BJ (cell line): ENCODE measurements at regions not wholly inside any gene's neighbourhood (a gene's known extent, or its start where the extent isn't known, plus 50 kb on each side); places are given as distances from the start of the nearest gene placed in this dataset.

Experiments
- CTCF ChIA-PET: fragments of 350-600 bp; formaldehyde crosslinking; extraction: SDS; loops from one replicate; lab custom pipeline; 2021; ENCODE audit warnings: antibody characterized with exemption, inconsistent platforms; lab: Yijun Ruan, JAX
- POLR2A ChIA-PET: fragments of 300-600 bp; sonication (Branson Sonifier 250); formaldehyde crosslinking; extraction: SDS; loops from one replicate; lab custom pipeline; 2021; ENCODE audit warnings: antibody characterized with exemption; lab: Charles Lee
- DNase-seq: peaks from one replicate; pipeline ENCODE4 v3.0.0-alpha.2; 2011; ENCODE audit warnings: low read depth
- H3K27me3 ChIP-seq: 2 replicates; pipeline ENCODE4 v1.6.0; 2011; ENCODE audit warnings: low read length; ENCODE audit not compliant: control insufficient read depth, insufficient read depth
- H3K36me3 ChIP-seq: 2 replicates; pipeline ENCODE4 v1.5.1; 2011; ENCODE audit warnings: low read length; ENCODE audit not compliant: control insufficient read depth, insufficient read depth
- H3K4me3 ChIP-seq: 2 replicates; pipeline ENCODE4 v1.5.1; 2011; ENCODE audit warnings: low read depth, mild to moderate bottlenecking, control low read depth, low read length
- TF ChIP-seq, protein P1 (sequence below): IDR thresholded peaks from 2 replicates; pipeline ENCODE4 v1.5.1; 2011; ENCODE audit warnings: low read depth, mild to moderate bottlenecking, control low read depth, inconsistent platforms, low read length, moderate library complexity; ENCODE audit not compliant: insufficient read depth

DNA sequence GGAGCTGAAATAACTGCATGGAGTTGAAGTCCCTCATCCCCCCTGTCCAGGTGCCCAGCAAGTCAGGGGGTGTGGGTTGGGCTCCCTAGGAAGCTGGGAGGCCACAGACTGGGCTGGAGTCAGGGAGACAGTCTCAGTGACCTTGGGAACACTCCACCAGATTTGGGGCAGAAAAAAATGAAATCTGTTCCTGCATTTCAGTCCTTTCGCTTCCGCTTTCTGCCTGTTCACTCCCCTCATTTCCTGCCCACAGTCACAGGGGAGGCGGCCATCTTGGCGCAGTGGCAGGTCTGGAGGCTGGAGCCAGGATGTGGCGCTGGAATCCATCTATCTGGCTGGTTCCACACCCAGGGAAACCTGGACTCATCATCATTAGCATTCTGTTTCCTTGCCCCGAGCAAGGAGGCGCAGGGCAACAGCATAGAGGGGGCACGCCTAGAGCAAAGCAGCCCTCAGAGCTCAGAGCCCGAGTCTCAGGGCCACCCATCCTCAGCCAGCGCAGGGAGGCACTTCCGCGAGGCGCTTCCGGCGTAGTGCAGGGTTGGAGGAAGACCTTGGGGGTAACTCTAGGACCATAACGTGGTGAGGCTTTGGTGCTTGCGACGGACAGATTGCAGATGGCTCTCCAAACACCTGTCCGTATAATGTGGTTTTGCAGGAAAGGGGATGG, 86.2 kb upstream of the HSPA9 start:
- CTCF ChIA-PET: no interaction called here
- TF ChIP-seq, protein P1, sequence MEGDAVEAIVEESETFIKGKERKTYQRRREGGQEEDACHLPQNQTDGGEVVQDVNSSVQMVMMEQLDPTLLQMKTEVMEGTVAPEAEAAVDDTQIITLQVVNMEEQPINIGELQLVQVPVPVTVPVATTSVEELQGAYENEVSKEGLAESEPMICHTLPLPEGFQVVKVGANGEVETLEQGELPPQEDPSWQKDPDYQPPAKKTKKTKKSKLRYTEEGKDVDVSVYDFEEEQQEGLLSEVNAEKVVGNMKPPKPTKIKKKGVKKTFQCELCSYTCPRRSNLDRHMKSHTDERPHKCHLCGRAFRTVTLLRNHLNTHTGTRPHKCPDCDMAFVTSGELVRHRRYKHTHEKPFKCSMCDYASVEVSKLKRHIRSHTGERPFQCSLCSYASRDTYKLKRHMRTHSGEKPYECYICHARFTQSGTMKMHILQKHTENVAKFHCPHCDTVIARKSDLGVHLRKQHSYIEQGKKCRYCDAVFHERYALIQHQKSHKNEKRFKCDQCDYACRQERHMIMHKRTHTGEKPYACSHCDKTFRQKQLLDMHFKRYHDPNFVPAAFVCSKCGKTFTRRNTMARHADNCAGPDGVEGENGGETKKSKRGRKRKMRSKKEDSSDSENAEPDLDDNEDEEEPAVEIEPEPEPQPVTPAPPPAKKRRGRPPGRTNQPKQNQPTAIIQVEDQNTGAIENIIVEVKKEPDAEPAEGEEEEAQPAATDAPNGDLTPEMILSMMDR: no peak
- Histone ChIP-seq H3K27me3 (peaks cover 11% of the 10 kb centered on the region), H3K36me3 (no peaks in the 10 kb centered on the region), H3K4me3 (no peak overlapping the region)
- no peak for DNase-seq
- POLR2A ChIA-PET: no interaction called here

DNA sequence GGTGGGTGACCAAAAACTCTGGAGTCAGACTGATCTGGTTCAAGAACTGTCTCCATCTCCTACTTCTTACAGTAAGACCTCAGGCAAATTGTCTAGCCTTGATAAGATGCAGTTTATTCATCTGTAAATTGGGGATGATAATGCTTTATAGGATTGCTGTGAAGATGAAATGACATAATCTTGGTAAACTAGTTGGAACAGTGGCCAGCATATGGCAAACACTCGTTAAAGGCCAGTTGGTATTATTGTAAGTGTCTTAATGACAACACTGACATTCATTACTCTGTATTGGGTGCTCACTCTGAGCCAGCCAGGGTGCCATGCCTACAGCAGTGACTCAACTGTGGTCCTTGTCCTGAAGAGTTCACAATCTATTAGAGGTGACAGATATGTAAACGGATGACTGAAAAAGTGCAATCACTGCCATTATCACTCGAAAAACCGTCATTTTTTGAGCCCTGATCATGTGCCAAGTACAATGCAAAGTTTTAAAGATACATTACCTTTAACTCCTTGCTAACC, 84.9 kb upstream of the HSPA9 start:
- TF ChIP-seq, protein P1: no peak
- H3K4me3 ChIP-seq: no peak overlapping the region
- ChIA-PET CTCF (no interaction called here), POLR2A (no interaction called here)
- H3K36me3 ChIP-seq: no peaks in the 10 kb centered on the region
- H3K27me3 ChIP-seq: peaks cover 11% of the 10 kb centered on the region
- no peak for DNase-seq

DNA sequence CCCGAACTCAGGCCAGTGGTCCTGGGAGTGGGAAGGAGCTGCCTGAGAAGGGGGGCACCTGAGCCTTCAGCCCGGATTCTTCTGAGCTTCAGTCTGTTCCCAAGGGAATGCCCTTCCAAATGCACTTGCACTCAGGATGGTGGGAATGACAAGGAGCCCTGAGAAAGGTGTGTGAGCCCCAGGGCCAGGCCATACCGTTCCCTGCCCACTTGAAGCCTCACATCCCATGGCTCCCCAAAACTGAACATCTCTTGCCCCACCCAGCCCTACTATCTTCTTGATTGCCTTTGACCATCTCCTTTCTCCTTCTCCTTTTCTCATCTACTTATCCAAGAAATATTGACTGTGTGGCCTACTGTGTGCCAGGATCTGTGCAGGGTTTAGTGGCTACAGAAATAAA, 84.4 kb upstream of the HSPA9 start:
- H3K27me3 ChIP-seq: peaks cover 11% of the 10 kb centered on the region
- no peak for DNase-seq
- TF ChIP-seq, protein P1: no peak
- H3K4me3 ChIP-seq: no peak overlapping the region
- CTCF ChIA-PET: no interaction called here
- POLR2A ChIA-PET: no interaction called here
- no peaks in the 10 kb centered on the region for H3K36me3 ChIP-seq

DNA sequence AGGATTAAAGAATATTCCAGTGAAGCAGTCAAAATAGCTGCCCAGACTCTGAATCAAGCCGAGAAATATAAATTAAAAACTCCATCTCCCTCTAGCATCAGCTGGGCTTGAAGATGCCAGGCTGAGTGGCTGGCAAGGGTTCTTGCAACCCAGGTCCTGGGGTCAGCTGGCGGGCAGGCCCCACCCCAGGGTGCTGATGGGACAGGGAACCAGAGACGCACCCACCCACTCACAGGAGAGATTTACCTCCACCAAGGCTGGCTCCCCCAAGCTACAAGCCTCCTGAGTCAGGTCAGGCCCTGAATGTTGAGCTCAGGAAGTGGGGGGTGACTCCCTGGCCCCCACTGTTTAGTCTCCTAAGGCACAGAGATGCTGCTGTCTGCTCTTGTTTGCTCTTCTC, 83.9 kb upstream of the HSPA9 start:
- H3K36me3 ChIP-seq: no peaks in the 10 kb centered on the region
- DNase-seq: no peak
- no peak overlapping the region for H3K4me3 ChIP-seq
- TF ChIP-seq, protein P1: no peak
- peaks cover 11% of the 10 kb centered on the region for H3K27me3 ChIP-seq
- CTCF ChIA-PET: interaction anchor here (0.9 kb wide), 1 partner anchor 9 kb away, joined by 3 read pairs; no protein-coding TSS in a partner anchor
- POLR2A ChIA-PET: no interaction called here

DNA sequence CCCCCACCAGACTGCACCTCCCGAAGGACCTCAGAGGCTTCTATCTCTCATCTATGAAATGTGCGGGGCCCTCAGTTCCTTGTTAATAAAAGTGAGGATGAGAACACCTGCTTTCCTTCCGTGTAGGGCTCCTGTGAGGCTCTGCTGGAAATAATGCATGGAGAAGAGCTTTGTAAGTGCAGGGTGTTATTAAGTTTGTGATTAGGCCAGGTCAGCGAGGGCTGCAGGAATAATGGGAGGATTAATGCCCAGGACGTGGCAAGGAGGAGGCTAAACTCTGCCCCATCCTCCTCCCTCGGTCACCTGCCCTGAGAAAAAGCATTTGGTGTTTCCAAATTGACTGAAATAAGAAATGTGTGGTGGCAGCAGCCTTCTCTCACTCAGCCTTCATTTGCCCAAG, 83.5 kb upstream of the HSPA9 start:
- H3K36me3 ChIP-seq: no peaks in the 10 kb centered on the region
- no peak for DNase-seq
- H3K27me3 ChIP-seq: peaks cover 11% of the 10 kb centered on the region
- TF ChIP-seq, protein P1: no peak
- ChIA-PET POLR2A (no interaction called here), CTCF (interaction anchor here (0.9 kb wide), 1 partner anchor 9 kb away, joined by 3 read pairs; no protein-coding TSS in a partner anchor)
- no peak overlapping the region for H3K4me3 ChIP-seq
